Brain pericyte (primary cell): ENCODE measurements at regions not wholly inside any gene's neighbourhood (a gene's known extent, or its start where the extent isn't known, plus 50 kb on each side); places are given as distances from the start of the nearest gene placed in this dataset.

Source experiments
- DNase-seq: peaks from one replicate; pipeline ENCODE4 v3.0.0-alpha.2; 2012; ENCODE audit warnings: low read depth, low spot score

DNA sequence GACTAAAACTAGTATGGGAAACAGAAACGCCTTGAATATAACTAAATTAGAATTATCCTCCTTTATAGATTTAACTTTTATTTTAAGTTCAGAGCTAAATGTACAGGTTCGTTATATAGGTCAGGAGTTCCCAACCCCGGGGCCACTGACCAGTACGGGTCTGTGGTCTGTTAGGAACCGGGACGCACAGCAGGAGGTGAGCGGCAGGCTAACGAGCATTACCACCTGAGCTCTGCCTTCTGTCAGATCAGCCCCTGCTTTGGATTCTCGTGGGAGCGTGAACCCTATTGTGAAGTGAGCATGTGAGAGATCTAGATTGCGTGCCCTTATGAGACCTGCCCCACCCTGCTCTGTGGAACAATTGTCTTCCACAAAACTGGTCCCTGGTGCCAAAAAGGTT lies 51.0 kb downstream of the FAT4 start:
- no peak for DNase-seq

DNA sequence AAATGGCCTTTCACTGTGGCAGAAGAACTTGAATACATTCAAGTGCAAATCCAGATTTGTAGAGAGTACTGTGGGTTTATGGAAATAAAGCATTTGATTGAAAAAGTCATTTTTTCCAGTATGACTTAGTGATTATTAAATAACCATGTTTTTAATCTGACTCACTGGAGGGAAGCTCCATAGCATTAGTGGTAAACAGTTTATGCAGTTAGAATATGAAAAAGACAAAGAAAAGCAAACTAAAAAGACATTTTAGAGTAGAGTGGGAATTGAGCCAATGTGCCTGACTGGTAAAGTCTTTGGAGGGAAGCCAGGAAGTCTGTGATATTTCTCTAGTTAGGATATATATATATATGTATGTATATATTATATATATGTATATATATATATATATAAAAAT lies 53.4 kb downstream of the FAT4 start:
- peak; percentile 25 for DNase-seq

DNA sequence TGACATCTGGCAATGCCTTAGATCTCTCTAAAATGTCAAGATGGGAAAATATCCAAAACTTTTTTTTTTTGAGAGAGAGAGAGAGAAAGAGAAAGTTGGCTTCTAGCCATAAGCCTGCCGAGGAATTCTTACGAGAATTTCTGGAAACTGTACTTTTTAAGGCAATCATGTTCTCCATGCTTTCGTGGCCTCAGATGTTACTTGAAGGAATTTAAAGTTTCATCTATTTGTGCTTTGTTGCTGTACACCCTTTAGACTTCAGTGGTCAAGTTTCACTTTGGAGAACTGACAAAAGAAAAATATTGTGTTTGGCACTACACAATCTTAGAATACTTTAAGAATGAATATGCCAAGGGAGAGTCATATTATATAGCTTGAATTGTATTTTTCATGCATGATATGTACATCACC lies 53.9 kb downstream of the FAT4 start:
- peak; percentile 73 for DNase-seq

DNA sequence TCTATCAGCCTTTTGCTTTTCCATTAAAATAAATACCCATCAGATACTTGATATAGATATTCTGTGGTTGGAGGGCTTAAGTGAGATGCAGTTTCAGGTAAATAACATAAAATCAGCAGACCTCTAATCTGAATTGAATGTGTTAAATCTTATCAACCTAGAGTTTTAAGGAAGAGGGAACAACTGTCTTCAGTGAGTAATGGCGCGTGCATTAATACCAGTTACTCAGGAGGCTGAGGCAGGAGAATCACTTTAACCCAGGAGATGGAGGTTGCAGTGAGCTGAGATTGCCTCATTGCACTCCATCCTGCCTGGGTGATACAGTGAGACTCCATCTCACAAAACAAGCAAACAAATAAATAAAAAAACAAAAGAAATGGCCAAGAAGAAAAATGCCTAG lies 54.3 kb downstream of the FAT4 start:
- no peak for DNase-seq

DNA sequence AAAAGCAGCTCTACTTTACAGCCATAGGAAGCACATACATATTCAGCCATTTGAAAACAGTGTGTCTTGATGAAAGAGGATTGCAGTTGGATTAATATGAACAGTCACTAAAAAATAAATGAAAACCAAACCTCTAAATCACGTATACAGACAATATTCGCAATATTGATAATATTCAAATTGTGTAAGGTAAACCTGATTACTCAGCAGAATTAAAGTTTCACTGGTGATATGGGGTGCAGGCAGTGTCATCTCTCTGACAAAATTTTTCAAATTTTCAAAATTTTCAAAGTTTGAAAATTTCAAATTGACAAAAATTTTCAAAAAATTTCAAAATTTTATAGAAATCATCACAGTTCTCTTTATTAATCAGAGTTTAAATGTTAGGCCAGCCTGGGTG lies 55.7 kb downstream of the FAT4 start:
- no peak for DNase-seq

DNA sequence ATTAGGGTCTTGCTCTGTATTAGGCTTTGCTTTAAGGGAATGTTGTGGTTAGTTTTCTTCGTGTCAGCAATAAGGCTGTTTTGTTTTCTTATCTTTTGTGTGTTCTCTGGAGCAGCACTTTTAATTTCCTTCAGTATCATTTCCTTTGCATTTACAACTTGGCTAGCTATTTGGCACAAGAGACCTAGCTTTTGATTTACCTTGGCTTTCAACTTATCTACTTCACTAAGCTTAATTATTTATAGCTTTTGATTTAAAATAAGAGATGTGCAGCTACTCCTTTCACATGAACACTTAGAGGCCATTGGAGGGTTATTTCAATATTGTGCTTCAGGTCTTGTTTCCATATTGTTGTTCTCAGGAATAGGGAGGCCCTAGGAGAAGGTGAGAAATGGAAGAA lies 68.2 kb downstream of the FAT4 start:
- DNase-seq, result no peak

DNA sequence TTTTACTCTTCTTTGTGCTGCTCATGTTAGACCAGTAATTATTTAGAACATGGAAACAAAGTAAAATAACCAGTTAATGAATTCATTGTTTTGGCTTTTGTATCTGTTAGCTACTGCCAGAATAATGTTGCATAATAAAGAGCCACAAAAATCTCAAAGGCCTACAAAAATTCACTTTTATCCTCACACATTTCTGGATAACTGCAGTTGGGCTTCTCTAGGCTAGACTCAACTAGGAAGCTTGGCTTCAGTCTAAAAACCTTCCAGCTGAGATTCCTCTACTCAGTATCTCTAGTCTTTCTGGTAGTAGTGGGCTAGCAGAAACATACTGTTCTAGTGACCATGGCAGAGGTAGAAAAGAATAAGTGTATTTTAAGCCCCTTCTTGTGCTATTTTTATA lies 73.0 kb downstream of the FAT4 start:
- no peak for DNase-seq

DNA sequence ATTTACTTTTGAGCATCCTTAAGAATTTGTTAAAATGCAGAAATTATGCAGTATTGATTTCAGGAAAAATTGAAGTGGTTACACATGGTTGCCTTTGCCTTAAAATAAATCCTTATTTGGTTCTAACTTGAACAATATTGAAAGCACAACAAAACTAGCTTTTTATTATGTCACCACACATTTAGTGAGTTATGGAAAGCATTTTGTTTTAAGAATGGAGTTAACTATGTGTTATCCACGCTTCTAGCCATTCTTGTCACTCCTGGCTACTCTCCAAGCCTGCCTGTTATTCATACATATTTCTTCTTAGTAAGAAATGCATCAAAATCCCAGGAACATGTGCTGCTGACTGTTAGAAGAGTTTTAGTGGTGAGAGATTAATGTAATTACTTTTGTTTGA lies 73.9 kb downstream of the FAT4 start:
- DNase-seq, result no peak

DNA sequence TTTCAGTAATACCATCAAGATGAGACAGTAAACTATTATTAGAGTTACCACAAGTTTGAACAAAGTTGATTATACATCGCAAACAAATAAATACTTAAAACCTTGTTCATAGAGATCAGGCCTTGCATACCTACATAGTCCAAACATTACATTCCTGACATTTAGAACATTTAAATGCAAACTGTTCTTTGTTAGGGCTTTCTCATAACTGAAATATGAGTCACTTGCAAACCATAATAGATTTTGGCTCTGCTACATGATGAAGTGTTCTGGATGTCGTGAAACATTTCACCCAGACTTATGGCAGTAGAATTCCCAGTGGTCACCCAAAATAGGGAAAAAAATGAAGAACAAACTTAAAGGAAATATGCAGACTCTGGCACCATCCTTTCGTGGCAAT lies 75.0 kb downstream of the FAT4 start:
- DNase-seq, result no peak

DNA sequence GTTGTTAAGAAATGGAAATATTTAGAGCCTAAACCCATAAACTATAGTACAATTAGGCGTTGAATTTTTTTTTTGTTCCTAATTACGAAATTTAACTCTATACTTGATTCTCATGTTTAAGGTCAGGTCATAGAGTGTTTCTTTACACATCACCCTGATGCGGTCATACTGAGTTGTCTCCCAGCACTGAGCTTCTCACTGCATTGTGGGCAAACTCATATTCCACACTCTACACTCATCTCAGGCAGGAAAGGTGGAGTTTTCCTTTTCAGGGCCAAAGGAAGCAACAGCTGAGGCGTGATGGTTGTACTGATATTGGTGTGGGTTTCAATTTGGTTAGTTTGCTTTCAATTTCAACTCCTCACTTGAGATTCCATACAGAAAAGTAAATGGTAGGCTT lies 75.4 kb downstream of the FAT4 start:
- no peak for DNase-seq

DNA sequence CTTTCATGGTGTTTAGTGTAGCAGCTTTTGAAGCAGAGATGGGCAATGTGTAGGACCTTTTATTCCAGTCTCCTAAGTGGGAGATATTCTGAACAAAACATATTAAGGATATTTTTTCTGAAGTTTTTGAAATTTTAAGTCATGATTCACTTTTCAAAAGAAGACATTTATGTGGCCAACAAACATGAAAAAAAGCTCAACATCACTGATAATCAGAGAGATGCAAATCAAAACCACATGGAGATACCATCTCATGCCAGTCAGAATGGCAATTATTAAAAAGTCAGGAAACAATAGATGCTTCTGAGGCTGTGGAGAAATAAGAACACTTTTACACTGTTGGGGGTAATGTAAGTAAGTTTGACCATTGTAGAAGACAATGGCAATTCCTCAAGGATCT lies 76.0 kb downstream of the FAT4 start:
- DNase-seq, result no peak

DNA sequence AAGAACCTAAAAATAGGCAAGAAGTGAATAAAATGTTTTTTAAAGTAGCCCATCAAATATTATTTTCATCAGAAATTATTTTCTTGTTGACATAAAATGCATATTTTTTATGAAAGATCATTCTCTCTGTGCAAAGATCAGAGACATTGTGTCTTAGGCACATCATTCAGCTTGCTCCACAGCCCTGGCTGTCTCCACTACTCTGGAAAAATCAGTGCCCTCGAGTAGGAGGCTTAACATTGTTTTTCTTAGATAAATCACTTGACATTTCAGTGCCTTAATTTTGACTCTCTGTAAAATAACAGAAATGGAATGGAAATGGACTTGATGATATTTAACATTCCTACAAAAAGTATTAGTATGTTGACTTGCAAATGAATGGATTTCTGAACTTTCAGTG lies 77.9 kb downstream of the FAT4 start:
- no peak for DNase-seq

DNA sequence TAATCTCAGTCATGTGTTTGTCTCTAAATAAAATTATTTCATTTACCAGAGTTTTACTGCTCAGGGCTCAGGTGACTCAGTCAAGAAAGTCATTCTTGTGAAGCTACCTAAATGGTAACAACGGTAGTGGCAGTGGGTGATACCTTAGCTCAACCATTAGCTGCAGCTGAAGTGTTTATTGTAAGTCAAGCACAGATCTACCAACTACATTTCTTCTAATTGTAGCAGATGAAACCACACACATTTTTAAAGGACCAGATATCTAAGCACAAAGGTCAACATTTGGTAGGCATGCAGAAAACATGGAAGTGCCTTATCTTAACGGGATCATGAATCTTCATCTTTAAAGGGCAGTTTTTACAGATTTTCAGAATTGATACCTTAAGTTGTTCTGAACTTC lies 79.1 kb downstream of the FAT4 start:
- DNase-seq, result no peak

DNA sequence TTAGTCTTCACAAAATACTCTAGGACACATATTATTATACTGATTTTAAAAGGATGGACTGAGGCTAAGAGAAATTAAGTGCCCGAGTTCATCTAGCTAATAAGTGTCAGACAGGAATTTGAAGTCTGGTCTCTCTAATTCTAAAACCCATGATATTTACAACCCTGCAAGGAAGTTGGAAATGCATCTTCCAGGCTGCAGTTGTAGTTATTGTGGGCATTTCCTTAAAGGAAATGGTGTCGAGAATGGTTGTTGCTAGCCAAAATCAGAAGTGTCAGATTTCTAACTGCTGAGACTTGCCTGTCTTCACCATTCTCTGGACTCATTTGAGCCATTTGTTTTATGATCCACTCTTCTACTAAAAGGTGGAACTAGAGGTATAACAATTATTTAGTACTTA lies 82.5 kb downstream of the FAT4 start:
- no peak for DNase-seq

DNA sequence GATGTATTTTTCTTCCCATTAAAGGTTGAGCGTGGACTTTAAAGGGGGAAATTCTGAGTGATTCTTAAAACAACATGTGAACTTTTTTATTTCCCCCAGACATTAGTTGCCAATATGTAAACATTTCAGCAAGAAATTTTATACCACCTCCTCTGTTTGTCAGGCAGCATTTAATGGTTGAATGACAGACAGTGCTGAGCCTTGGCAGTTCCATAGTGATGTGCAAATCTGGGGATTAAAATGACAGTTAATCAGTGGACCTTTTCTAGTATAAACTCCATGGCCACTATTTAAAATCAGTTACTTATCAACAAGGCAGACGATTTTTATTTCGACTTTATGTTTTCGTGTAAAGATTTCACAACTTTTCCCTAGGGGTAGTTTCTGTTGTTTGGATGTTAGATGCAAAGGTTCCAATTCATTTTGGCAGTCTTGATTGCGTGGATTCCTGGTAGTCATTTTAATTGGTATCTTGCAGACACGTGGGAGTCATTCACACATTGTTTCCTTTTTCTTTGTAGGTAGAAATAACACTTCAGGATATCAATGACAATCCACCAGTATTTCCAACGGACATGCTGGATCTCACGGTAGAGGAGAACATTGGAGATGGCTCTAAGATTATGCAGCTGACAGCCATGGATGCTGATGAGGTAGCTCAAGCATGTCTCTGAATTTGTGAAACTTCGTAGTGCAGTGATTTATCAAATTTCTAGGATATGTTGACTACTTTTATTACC lies 83.7 kb downstream of the FAT4 start:
- DNase-seq, result no peak

DNA sequence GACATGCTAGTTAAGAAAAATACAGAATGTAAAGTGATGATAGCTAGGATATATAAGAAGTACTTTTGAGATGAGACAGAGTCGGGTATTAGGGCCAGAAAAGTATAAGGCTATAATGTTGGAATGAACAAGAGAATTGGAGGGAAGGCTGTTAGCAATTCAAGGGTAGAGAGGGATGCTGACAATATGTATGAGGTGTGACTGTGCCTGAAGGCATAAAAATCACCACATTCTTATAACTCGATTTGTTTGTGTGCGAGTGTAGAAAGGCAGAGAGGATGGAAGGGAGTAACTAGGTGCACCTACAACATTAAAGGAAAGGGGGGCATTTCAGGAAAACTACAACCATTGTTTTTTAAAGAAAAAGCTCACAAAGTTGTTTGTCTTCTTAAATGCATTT lies 86.0 kb downstream of the FAT4 start:
- no peak for DNase-seq

DNA sequence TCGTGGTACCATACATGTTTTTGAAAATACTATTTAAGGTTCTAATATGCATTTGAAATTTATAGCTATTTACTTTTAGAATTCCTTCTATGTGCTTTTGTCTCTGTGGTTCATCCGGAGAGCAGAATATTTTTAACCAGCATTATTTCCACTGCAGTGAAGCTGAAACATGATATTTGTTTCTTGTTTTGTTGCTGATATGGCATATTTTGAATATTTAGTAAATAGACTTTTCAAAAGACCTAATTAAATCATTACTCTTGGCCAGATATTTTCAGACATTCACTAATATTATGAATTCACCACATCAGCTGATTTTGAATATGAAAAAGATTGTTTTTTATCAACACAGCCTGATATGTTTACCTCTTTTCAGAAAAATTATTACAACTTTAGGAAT lies 87.0 kb downstream of the FAT4 start:
- DNase-seq, result no peak

DNA sequence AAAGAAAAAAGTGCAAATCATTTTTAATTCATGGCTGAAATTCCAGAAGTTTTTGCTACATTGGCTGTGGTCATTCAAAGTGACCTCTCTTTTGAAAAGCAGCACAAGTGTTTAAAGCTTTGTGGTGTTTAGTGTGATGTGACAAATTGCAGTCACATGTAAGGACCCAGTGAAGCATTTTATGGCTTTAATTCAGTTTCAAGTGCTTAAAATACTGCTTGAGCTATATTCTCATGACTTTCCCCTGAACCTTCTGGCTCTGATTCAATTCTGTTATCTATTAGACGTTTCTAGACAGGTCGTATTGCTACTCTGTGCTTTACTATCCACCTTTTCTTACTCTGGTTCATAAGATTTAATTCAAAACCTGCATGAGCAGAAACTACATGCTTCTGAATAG lies 105.8 kb downstream of the FAT4 start:
- no peak for DNase-seq

DNA sequence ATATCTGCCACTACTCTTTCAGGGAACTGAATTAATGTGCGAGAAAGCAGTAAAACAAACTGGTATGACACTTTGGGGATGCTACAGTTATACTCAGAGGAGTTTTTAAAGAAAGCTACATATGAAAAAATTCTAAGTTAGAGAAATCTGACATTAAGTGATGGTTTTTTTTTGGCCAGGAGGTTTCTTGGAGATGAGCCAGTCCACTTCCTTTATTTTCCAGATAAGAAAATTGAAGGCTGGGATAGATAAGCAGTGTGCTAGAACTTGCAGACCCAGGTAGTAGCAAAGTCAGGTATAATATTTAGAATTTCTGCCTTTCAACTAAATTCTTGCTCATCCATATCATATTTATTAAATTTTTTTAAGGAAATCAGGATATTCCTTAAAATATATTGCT lies 106.8 kb downstream of the FAT4 start:
- no peak for DNase-seq

DNA sequence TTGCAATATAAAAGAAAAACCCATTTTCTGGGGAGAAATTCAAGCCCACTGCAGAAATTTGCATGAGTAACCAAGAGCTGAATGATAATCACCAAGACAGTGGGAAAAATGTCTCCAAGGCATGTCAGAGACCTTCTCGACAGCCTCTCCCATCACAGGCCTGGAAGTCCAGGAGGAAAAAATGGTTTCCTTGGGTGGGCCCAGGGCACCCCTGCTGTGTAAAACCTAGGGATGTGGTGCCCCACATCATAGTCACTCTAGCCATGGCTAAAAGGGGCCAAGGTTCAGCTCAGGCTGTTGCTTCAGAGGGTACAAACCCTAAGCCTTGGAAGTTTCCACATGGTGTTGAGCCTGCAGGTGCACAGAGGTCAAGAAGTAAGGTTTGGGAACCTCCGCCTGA lies 108.4 kb downstream of the FAT4 start:
- no peak for DNase-seq

DNA sequence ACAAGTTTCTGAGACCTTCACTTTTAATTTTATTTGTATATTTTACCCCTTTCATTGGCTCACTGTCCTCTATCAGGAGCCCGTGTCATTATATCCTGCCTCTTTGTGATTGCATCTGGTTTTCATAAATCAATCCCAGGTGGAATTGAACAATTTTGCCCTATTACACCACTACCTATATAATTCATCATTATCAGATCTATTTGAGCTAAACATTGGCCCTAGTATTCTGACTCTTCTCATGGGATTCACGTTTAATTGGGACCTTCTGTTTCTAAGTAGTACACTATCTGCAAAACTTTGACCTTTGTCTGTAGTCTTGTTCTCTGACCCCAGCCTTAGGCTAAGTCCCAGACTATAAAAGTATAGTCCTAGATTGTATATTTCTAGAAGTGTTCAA lies 114.1 kb downstream of the FAT4 start:
- no peak for DNase-seq

DNA sequence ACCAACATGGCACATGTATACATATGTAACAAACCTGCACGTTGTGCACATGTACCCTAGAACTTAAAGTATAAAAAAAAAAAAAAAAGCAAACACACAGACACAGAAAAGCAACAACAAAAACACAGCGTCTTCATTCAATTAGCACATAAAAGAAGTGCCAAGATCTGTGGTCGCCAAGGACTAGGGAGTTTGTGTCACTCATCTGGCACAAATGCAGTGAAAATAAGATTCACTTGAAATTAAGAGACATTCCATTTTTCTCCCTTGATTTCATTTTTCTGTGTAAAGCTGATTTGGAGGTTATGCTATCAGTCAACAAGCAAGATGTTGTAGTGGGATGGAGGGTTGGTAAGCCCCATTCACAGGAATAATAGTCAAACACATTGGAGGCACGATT lies 115.3 kb downstream of the FAT4 start:
- DNase-seq, result no peak

DNA sequence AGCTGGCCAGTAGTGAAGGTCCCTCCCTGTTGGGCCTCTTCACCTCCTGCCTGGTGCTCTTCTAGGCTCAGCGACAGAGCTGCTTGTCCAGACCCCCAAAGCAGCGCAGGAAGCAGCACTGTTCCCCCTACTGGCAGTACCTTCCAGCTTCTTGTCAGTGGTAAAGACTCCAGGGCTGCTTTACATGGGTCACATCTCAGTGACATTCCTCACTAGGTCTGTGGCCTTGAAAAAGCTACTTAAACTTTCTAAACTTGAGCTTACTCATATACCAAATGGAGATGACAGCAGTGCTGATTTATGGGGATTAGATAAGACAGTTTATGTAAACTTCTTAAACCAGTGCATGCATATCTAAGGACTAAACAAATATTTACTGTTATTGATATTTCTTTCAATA lies 117.3 kb downstream of the FAT4 start:
- DNase-seq, result no peak

DNA sequence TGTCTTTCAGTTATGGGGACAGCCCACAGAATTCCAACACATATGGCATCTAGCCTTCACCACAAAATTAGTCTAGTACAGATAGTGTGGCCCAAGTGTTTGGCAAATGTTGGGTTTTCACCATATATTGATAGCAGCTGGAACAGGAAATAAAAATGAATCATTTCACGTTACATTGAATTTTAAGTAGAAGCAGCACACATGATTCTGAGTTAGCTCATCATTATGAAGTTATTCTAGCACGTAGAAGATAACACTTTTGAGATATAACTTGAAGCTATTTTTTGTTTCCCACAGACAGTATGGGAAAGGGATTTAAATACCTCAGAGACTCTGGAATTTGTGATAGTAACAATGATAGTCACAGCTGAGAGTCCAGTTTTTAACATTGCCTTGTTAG lies 118.7 kb downstream of the FAT4 start:
- no peak for DNase-seq
